Fibroblast of lung (primary cell): ENCODE measurements at regions not wholly inside any gene's neighbourhood (a gene's known extent, or its start where the extent isn't known, plus 50 kb on each side); places are given as distances from the start of the nearest gene placed in this dataset.

Experiments
- CTCF ChIP-seq, 2 donors: IDR thresholded peaks in 1 of 2; conservative IDR thresholded peaks in 1 of 2; 1 replicate in 1 of 2; 2 replicates in 1 of 2; pipeline ENCODE4 v1.5.1; 2011 to 2012; ENCODE audit warnings: low read length in 2 of 2, control low read depth in 1 of 2, inconsistent platforms in 1 of 2, low read depth in 1 of 2, mild to moderate bottlenecking in 1 of 2
- EZH2 ChIP-seq: IDR thresholded peaks from 2 replicates; pipeline ENCODE4 v1.5.1; 2012; ENCODE audit warnings: low read length, control low read depth, mild to moderate bottlenecking; ENCODE audit errors: missing control alignments

- TF ChIP-seq CTCF (conservative IDR thresholded peaks at IDR 0.05 in 1 of 2, IDR thresholded peaks at IDR 0.05 in 1 of 2; ENCODE audit: low read depth in 1 of 2, low read length in 2 of 2) (no peak), EZH2 (no peak)
Measured at GRCh38 chr5:68431601-68432337, 216.2 kb downstream of the PIK3R1 start.
